K562 (cell line): ENCODE measurements at regions not wholly inside any gene's neighbourhood (a gene's known extent, or its start where the extent isn't known, plus 50 kb on each side); places are given as distances from the start of the nearest gene placed in this dataset.

Source experiments
- ATAC-seq: fragments of 200-7000 bp; cut with Tn5 transposase; 3 replicates; pipeline ENCODE4 v1.9.1; 2020; ENCODE audit warnings: moderate library complexity
- BruUV-seq: library from RNA; stranded (reverse); fragments of 400-500 nt; replicated peaks from 2 replicates; lab custom pipeline; 2021; lab: Mats Ljungman, UMichigan
- CTCF ChIA-PET: fragments of 300-600 bp; formaldehyde crosslinking; extraction: SDS; loops from one replicate; lab custom pipeline; 2021; ENCODE audit warnings: low intra/inter-chr PET ratio; lab: Yijun Ruan, JAX
- POLR2A ChIA-PET: fragments of 300-600, 350-650 bp; sonication (Branson Sonifier 250); formaldehyde crosslinking; extraction: SDS; loops from one replicate; lab custom pipeline; 2021; ENCODE audit warnings: antibody characterized with exemption, inconsistent platforms; lab: Yijun Ruan, JAX
- DNase-seq, 4 experiments: peaks; one replicate each; pipeline versions ENCODE4 v3.0.0 to v3.0.0-alpha.2; 2011 to 2018; ENCODE audit warnings: low spot score in 3 of 4, mixed read lengths in 3 of 4; ENCODE audit errors: extremely low read depth in 1 of 4
- FAIRE-seq: peaks from 2 replicates; lab custom pipeline; 2011; peaks lifted over from hg19 to GRCh38; lab: Jason Lieb, UNC
- H2AFZ ChIP-seq: 2 replicates; pipeline ENCODE4 v1.6.0; 2011; ENCODE audit warnings: low read depth, low read length, control low read depth, inconsistent platforms
- H3K27ac ChIP-seq: fragments of 200-600 bp; 3 replicates; pipeline ENCODE4 v1.8.0; 2011; ENCODE audit warnings: low read depth, mild to moderate bottlenecking, control low read depth, inconsistent platforms, low read length, moderate library complexity, mixed read lengths; ENCODE audit errors: extremely low read depth
- H3K27me3 ChIP-seq, 2 experiments: fragments of 300-600 bp in 1 of 2; 2 replicates in 1 of 2; 3 replicates in 1 of 2; pipeline versions ENCODE4 v1.6.0 to v1.8.0; 2011; ENCODE audit warnings: inconsistent platforms in 2 of 2, low read length in 2 of 2, mild to moderate bottlenecking in 1 of 2, mixed read lengths in 1 of 2, moderate library complexity in 1 of 2; ENCODE audit not compliant: control insufficient read depth in 2 of 2, insufficient read depth in 2 of 2
- H3K36me3 ChIP-seq: fragments of 300-600 bp; 3 replicates; pipeline ENCODE4 v1.8.0; 2011; ENCODE audit warnings: mild to moderate bottlenecking, low read length, inconsistent platforms; ENCODE audit not compliant: control insufficient read depth, insufficient read depth
- H3K4me1 ChIP-seq, 2 experiments: fragments of 200-600 bp in 1 of 2; replicated peaks in 1 of 2; 2 replicates in 1 of 2; 3 replicates in 1 of 2; pipeline versions ENCODE4 v1.5.1 to v1.8.0; 2011; ENCODE audit warnings: inconsistent platforms in 2 of 2, low read length in 2 of 2, mild to moderate bottlenecking in 1 of 2, mixed read lengths in 1 of 2, moderate library complexity in 1 of 2; ENCODE audit not compliant: control insufficient read depth in 2 of 2, insufficient read depth in 2 of 2
- H3K4me2 ChIP-seq: 2 replicates; pipeline ENCODE4 v1.6.1; 2011; ENCODE audit warnings: low read length, control low read depth, inconsistent platforms, mixed read lengths; ENCODE audit not compliant: insufficient read depth
- H3K4me3 ChIP-seq: fragments of 200-600 bp; sonication (generic), shearing (Covaris generic); 2 replicates; pipeline ENCODE4 v1.5.1; 2016; ENCODE audit warnings: control low read depth, inconsistent platforms
- H3K79me2 ChIP-seq: fragments of 200-600 bp; 3 replicates; pipeline ENCODE4 v1.8.0; 2011; ENCODE audit warnings: low read length, inconsistent platforms; ENCODE audit not compliant: control insufficient read depth, insufficient read depth
- H3K9ac ChIP-seq, 2 experiments: 2 replicates each; pipeline versions ENCODE4 v1.6.0 to v1.6.1; 2011; ENCODE audit warnings: low read depth in 2 of 2, low read length in 2 of 2, control low read depth in 1 of 2, inconsistent platforms in 1 of 2, mild to moderate bottlenecking in 1 of 2, mixed read lengths in 1 of 2; ENCODE audit not compliant: insufficient read depth in 1 of 2
- H3K9me1 ChIP-seq: one replicate; pipeline ENCODE4 v1.6.0; 2011; ENCODE audit warnings: inconsistent platforms, mild to moderate bottlenecking, low read length, moderate library complexity; ENCODE audit not compliant: control insufficient read depth, insufficient read depth
- H3K9me3 ChIP-seq: replicated peaks from 2 replicates; pipeline ENCODE4 v1.5.1; 2011; ENCODE audit warnings: low read depth, low read length, inconsistent platforms; ENCODE audit not compliant: control insufficient read depth, insufficient read depth
- H4K20me1 ChIP-seq: replicated peaks from 2 replicates; pipeline ENCODE4 v1.6.1; 2011; ENCODE audit warnings: low read length, inconsistent platforms, mixed read lengths; ENCODE audit not compliant: control insufficient read depth, insufficient read depth
- HMGN3 ChIP-seq: IDR thresholded peaks from 2 replicates; pipeline ENCODE4 v1.6.1; 2011; ENCODE audit warnings: borderline replicate concordance, low read depth, mild to moderate bottlenecking, mixed read lengths, low read length; ENCODE audit not compliant: insufficient read length; ENCODE audit errors: extremely low read depth
- KDM4B ChIP-seq, 2 experiments: fragments of 450-650 bp in 1 of 2; sonication (generic) in 1 of 2; IDR thresholded peaks; 2 replicates each; pipeline ENCODE4 v1.6.1; 2016 to 2017; ENCODE audit warnings: borderline replicate concordance in 2 of 2, antibody characterized with exemption in 1 of 2, low read depth in 1 of 2, mild to moderate bottlenecking in 1 of 2
- PHF20 ChIP-seq: fragments of 450-650 bp; IDR thresholded peaks from 2 replicates; pipeline ENCODE4 v1.6.1; 2018; ENCODE audit not compliant: partially characterized antibody
- WGBS: fragments of 100-300 bp; shearing (Covaris generic); methylation state at CpG from one replicate; pipeline ENCODE4 v1.1.6; 2016; ENCODE audit warnings: low coverage, mixed read lengths; ENCODE audit not compliant: insufficient coverage; ENCODE audit errors: missing lambda C conversion rate; 5-methylcytosine and 5-hydroxymethylcytosine counted together
- in situ Hi-C: fragments of 300-500 bp; cut with MboI; formaldehyde crosslinking; loops from 4 replicates; pipeline ENCODE4 v1.15.0; 2018; ENCODE audit warnings: inconsistent platforms, mixed read lengths
- intact Hi-C: fragments of 100-400 bp; cut with micrococcal nuclease; formaldehyde crosslinking; loops from 2 replicates; pipeline ENCODE4 v1.14.2; 2022

DNA sequence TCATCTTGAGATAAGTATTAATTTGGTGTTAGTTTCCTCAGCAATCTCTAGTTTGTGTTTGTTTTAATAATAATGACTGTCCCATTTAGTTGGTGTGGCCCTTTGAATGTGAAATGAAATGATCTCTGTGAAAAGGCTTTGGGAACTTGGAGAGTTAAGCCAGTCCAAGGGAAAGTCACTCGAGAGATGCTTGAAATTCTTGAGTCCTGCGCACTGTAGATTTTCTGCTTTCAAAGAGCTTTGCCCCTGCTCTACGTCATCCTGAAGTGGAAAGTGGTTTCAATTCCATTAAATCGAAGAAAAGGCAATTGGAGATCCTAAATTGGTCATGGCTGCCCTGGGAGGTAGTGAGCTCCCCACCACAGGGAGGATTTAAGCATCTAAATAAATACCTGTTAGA, 403.8 kb downstream of the ZNF536 start:
- no peak overlapping the region for H3K9ac ChIP-seq
- POLR2A ChIA-PET: no interaction called here
- no peak for FAIRE-seq
- H4K20me1 ChIP-seq: no peaks in the 10 kb centered on the region; the same call in 1 of the 2 replicates
- no peaks in the 10 kb centered on the region for H3K36me3 ChIP-seq
- no peak overlapping the region for H3K4me3 ChIP-seq
- intact Hi-C loops: no loop called here
- ATAC-seq: no peak
- in situ Hi-C loops: no loop called here
- no peak overlapping the region for H2AFZ ChIP-seq
- no TSS peak for BruUV-seq
- H3K27me3 ChIP-seq: no peaks in the 10 kb centered on the region
- H3K4me2 ChIP-seq: no peak overlapping the region
- DNase-seq: no peak
- no peaks in the 10 kb centered on the region for H3K9me3 ChIP-seq
- no peak overlapping the region for H3K27ac ChIP-seq
- CTCF ChIA-PET: no interaction called here
- H3K4me1 ChIP-seq: no peaks in the 10 kb centered on the region
- WGBS: 0% methylated on average over 4 of the region's 4 CpGs
- H3K9me1 ChIP-seq: no peaks in the 10 kb centered on the region
- no peaks in the 10 kb centered on the region for H3K79me2 ChIP-seq
- TF ChIP-seq KDM4B (IDR thresholded peaks at IDR 0.05; ENCODE audit: borderline replicate concordance in 2 of 2, low read depth in 1 of 2): no peak

GRCh38 chr19:30774252-30774766, 402.1 kb downstream of the ZNF536 start:
- in situ Hi-C loops (no loop called here), intact Hi-C loops (no loop called here)
- Histone ChIP-seq H3K4me2 (no peak overlapping the region), H3K9me3 (no peaks in the 10 kb centered on the region), H3K4me3 (no peak overlapping the region), H3K79me2 (no peaks in the 10 kb centered on the region), H3K9me1 (no peaks in the 10 kb centered on the region), H3K27me3 (no peaks in the 10 kb centered on the region), H3K9ac (no peak overlapping the region), H3K27ac (no peak overlapping the region), H2AFZ (no peak overlapping the region), H3K4me1 (no peaks in the 10 kb centered on the region), H3K36me3 (no peaks in the 10 kb centered on the region), H4K20me1 (no peaks in the 10 kb centered on the region; the same call in 1 of the 2 replicates)
- ChIA-PET CTCF (no interaction called here), POLR2A (interaction anchor here (0.6 to 0.7 kb wide), 2 partner anchors 29 to 149 kb away, joined by 3 read pairs; no protein-coding TSS in a partner anchor)
- DNase-seq (no peak), FAIRE-seq (no peak), ATAC-seq (no peak)
- BruUV-seq: no TSS peak
- WGBS: 0% methylated on average over 3 of the region's 3 CpGs
- TF ChIP-seq PHF20 (no peak), HMGN3 (no peak)
